Loucy (cell line): ENCODE measurements at regions not wholly inside any gene's neighbourhood (a gene's known extent, or its start where the extent isn't known, plus 50 kb on each side); places are given as distances from the start of the nearest gene placed in this dataset.

Experiments
- H2AFZ ChIP-seq: fragments of 200-600 bp; sonication (generic); 2 replicates; pipeline ENCODE4 v1.6.0; 2016; ENCODE audit warnings: antibody characterized with exemption, mild to moderate bottlenecking, low read length, moderate library complexity
- H3F3A ChIP-seq: fragments of 200-600 bp; 2 replicates; pipeline ENCODE4 v1.6.0; 2016; ENCODE audit warnings: antibody characterized with exemption, low read depth, mild to moderate bottlenecking
- H3K27me3 ChIP-seq: fragments of 200-600 bp; sonication (generic); 2 replicates; pipeline ENCODE4 v1.6.1; 2014; ENCODE audit warnings: low read length, mild to moderate bottlenecking; ENCODE audit not compliant: insufficient read depth, poor library complexity, severe bottlenecking
- H3K36me3 ChIP-seq: fragments of 200-600 bp; sonication (generic); 2 replicates; pipeline ENCODE4 v1.6.1; 2016; ENCODE audit warnings: low read length; ENCODE audit not compliant: insufficient read depth
- H3K4me1 ChIP-seq: fragments of 200-600 bp; sonication (generic); 2 replicates; pipeline ENCODE4 v1.5.1; 2014; ENCODE audit warnings: low read length, mild to moderate bottlenecking; ENCODE audit not compliant: insufficient read depth, poor library complexity, severe bottlenecking
- H3K4me2 ChIP-seq: fragments of 200-600 bp; sonication (generic); 2 replicates; pipeline ENCODE4 v1.6.0; 2014; ENCODE audit warnings: antibody characterized with exemption, low read length, low read depth, mild to moderate bottlenecking; ENCODE audit not compliant: poor library complexity, severe bottlenecking
- H3K4me3 ChIP-seq: fragments of 200-600 bp; sonication (generic); 2 replicates; pipeline ENCODE4 v1.5.1; 2014; ENCODE audit warnings: low read length, mild to moderate bottlenecking, mixed read lengths; ENCODE audit not compliant: poor library complexity, severe bottlenecking
- H3K79me2 ChIP-seq: fragments of 200-600 bp; sonication (generic); 2 replicates; pipeline ENCODE4 v1.6.1; 2014; ENCODE audit warnings: low read length; ENCODE audit not compliant: insufficient read depth
- H3K9ac ChIP-seq: fragments of 200-600 bp; sonication (generic); 2 replicates; pipeline ENCODE4 v1.6.0; 2014; ENCODE audit warnings: mild to moderate bottlenecking, low read depth, low read length, moderate library complexity; ENCODE audit not compliant: poor library complexity, severe bottlenecking
- H3K9me2 ChIP-seq: fragments of 200-600 bp; sonication (generic); replicated peaks from 2 replicates; pipeline ENCODE4 v1.6.1; 2016; ENCODE audit warnings: low read depth, low read length, mixed read lengths
- H3K9me3 ChIP-seq: fragments of 200-600 bp; sonication (generic); 2 replicates; pipeline ENCODE4 v1.6.1; 2014; ENCODE audit warnings: mild to moderate bottlenecking, antibody characterized with exemption, low read length, low read depth; ENCODE audit not compliant: insufficient read depth
- H4K20me1 ChIP-seq: fragments of 200-600 bp; sonication (generic); 2 replicates; pipeline ENCODE4 v1.6.0; 2014; ENCODE audit warnings: antibody characterized with exemption, low read length, mild to moderate bottlenecking; ENCODE audit not compliant: insufficient read depth, poor library complexity, severe bottlenecking
- CTCF ChIP-seq: fragments of 200-600 bp; sonication (generic); conservative IDR thresholded peaks from 2 replicates; pipeline ENCODE4 v1.5.1; 2014; ENCODE audit warnings: mild to moderate bottlenecking, antibody characterized with exemption, low read length
- EZH2phosphoT487 ChIP-seq: fragments of 200-600 bp; IDR thresholded peaks from 2 replicates; pipeline ENCODE4 v1.6.1; 2018; ENCODE audit warnings: antibody characterized with exemption, mild to moderate bottlenecking, moderate library complexity, borderline replicate concordance

GRCh38 chr10:105698592-105698991, 1057.5 kb downstream of the SORCS3 start:
- no peaks in the 10 kb centered on the region for H3K9me3 ChIP-seq

GRCh38 chr10:105697290-105697780, 1056.2 kb downstream of the SORCS3 start:
- H3K9me2 ChIP-seq = no peaks in the 10 kb centered on the region
- no peaks in the 10 kb centered on the region for H3K79me2 ChIP-seq
- H3K9me3 ChIP-seq = no peaks in the 10 kb centered on the region
- TF ChIP-seq CTCF (no peak), EZH2phosphoT487 (no peak)
- H4K20me1 ChIP-seq = no peaks in the 10 kb centered on the region
- H3K4me3 ChIP-seq = no peak overlapping the region
- no peaks in the 10 kb centered on the region for H3K27me3 ChIP-seq
- H3K9ac ChIP-seq = no peak overlapping the region
- H3F3A ChIP-seq = no peaks in the 10 kb centered on the region
- H3K4me1 ChIP-seq = no peaks in the 10 kb centered on the region
- H3K4me2 ChIP-seq = no peak overlapping the region
- H3K36me3 ChIP-seq = no peaks in the 10 kb centered on the region
- no peak overlapping the region for H2AFZ ChIP-seq

More at GRCh38 chr10:105698592-105698991, 1057.5 kb downstream of the SORCS3 start:
- Histone ChIP-seq H3K36me3 (no peaks in the 10 kb centered on the region), H3K4me1 (no peaks in the 10 kb centered on the region), H3K27me3 (no peaks in the 10 kb centered on the region), H3K79me2 (no peaks in the 10 kb centered on the region), H3K9ac (no peak overlapping the region), H4K20me1 (no peaks in the 10 kb centered on the region), H2AFZ (no peak overlapping the region), H3K9me2 (no peaks in the 10 kb centered on the region), H3F3A (no peaks in the 10 kb centered on the region), H3K4me3 (no peak overlapping the region), H3K4me2 (no peak overlapping the region)
- TF ChIP-seq CTCF = no peak
- TF ChIP-seq EZH2phosphoT487 = no peak

GRCh38 chr10:105691811-105692210, 1050.7 kb downstream of the SORCS3 start:
- H2AFZ ChIP-seq = no peak overlapping the region
- TF ChIP-seq CTCF = peak; percentile 51
- TF ChIP-seq EZH2phosphoT487 = no peak
- no peaks in the 10 kb centered on the region for H4K20me1 ChIP-seq

More at GRCh38 chr10:105691811-105692210, 1050.7 kb downstream of the SORCS3 start:
- no peak overlapping the region for H3K9ac ChIP-seq
- H3K9me2 ChIP-seq = no peaks in the 10 kb centered on the region
- H3F3A ChIP-seq = no peaks in the 10 kb centered on the region
- H3K27me3 ChIP-seq = no peaks in the 10 kb centered on the region
- H3K4me3 ChIP-seq = no peak overlapping the region
- H3K4me1 ChIP-seq = no peaks in the 10 kb centered on the region
- no peaks in the 10 kb centered on the region for H3K9me3 ChIP-seq
- no peaks in the 10 kb centered on the region for H3K79me2 ChIP-seq
- no peaks in the 10 kb centered on the region for H3K36me3 ChIP-seq
- H3K4me2 ChIP-seq = no peak overlapping the region
